ENCODE measurements at regions not wholly inside any gene's neighbourhood (a gene's known extent, or its start where the extent isn't known, plus 50 kb on each side); places are given as distances from the start of the nearest gene placed in this dataset.
"Not testable (repeated sequence)": the region's sequence is repeated elsewhere in the genome, so short reads cannot be mapped to it uniquely, and the experiment has no call there.

- no peak for DNase-seq (ENCODE audit: low read depth, low spot score)
Observed at GRCh38 chr6:114659513-114659912, 316.7 kb upstream of the HS3ST5 start.

GRCh38 chr6:114651611-114652010, 308.8 kb upstream of the HS3ST5 start:
- no peak for DNase-seq (ENCODE audit: low read depth, low spot score)

DNA sequence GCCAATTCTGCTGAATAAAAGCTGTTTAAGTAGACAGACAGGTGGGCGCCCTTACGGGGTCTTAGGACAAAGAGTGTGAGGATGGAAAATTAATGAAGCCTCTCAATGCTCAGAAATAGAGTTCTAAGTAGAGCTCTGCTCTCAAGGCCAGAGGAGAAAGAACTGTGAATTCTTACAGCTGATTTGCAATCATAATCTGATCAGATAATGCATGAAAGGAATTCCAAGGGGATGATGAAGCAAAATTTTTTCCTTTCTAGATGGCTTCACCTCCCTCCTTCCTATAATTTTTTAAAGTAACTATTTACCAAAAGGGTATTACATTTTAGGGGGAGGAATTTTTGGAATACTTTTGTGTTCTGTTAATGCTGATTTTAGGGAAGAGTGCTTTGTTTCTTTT, 308.1 kb upstream of the HS3ST5 start:
- DNase-seq (ENCODE audit: low read depth, low spot score): no peak

DNA sequence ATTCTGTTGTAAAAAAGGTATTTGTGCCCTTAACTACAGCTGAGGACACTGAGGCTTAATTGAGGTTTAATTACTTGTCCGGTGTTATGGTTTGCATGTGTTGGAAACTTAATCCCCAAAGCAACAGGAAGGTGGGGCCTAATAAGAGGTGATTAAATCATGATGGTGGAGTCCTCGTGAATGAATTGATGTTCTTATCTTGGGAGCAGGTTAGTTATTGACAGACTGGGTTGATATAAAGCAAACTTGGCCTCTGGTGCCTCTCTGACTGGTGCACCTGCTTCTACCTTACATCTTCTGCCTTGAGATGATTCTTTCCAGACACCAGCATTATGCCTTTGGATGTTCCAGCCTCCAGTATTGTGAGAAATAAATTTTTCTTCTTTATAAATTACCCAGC, 306.5 kb upstream of the HS3ST5 start:
- DNase-seq (ENCODE audit: low read depth, low spot score): no peak

DNA sequence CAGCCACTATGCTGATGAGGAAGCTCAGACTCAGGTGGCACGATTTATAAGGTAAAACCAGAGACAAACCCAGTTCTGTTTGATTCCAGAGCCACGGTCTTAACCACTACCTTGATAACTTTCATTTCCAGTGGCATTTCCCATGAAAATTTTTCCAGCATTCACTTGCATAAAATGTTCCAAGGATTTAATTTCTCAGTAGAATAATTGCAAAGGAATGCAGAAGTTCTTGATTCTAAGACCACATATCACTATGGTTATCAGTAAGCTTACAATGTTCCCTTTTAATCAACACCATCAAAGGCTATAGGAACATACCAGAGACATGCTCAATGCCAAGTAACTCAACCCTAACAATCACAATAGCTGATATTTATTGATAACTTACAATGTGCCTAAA, 306.0 kb upstream of the HS3ST5 start:
- no peak for DNase-seq (ENCODE audit: low read depth, low spot score)

GRCh38 chr6:114638341-114638740, 295.5 kb upstream of the HS3ST5 start:
- DNase-seq (ENCODE audit: low read depth, low spot score): peak; percentile 18

DNA sequence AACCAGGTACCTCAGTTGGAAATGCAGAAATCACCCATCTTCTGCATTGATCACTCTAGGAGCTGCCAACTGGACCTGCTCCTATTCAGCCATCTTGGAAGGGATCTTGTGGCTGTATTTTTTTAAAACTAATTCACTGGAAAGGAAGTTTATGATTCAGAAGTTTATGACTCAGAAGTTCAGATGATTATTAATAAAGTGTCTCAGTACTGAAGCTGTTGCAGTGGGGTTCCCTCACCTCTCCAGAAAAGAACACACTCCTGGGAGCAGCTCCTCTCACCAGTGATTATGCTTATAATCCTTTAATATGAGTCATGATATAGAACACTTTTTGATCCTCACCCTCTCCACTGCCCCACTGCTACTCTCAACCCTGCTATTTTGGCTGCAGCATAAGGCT, 291.2 kb upstream of the HS3ST5 start:
- DNase-seq (ENCODE audit: low read depth, low spot score): no peak

- DNase-seq (ENCODE audit: low read depth, low spot score): not testable (repeated sequence)
Observed at GRCh38 chr6:114626226-114626625, 283.4 kb upstream of the HS3ST5 start.

- no peak for DNase-seq (ENCODE audit: low read depth, low spot score)
Observed at GRCh38 chr6:114619621-114620200, 276.9 kb upstream of the HS3ST5 start.

GRCh38 chr6:114611696-114612095, 268.9 kb upstream of the HS3ST5 start:
- no peak for DNase-seq (ENCODE audit: low read depth, low spot score)

- no peak for DNase-seq (ENCODE audit: low read depth, low spot score)
Observed at GRCh38 chr6:114608091-114608490, 265.3 kb upstream of the HS3ST5 start.

DNA sequence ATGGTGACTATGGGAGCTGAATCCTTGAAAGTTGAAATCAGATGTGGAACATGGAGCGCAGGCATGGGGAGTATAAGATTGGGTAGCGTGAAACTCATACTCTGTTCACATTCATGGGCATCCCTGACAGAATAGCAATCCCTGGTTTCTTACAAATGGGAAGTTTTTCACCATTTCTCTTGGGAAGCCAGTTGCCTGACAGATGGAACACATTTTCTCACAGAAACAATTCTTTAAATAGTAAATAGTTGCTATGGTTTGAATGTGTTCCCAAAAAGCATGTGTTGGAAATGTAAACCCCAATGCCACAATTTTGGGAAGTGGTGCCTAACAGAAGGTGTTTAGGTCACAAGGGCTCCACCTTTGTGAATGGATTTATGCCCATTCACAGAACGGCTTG, 262.8 kb upstream of the HS3ST5 start:
- DNase-seq (ENCODE audit: low read depth, low spot score): no peak

GRCh38 chr6:114600381-114600780, 257.6 kb upstream of the HS3ST5 start:
- DNase-seq (ENCODE audit: low read depth, low spot score): no peak

- no peak for DNase-seq (ENCODE audit: low read depth, low spot score)
Observed at GRCh38 chr6:114595591-114595990, 252.8 kb upstream of the HS3ST5 start.

DNA sequence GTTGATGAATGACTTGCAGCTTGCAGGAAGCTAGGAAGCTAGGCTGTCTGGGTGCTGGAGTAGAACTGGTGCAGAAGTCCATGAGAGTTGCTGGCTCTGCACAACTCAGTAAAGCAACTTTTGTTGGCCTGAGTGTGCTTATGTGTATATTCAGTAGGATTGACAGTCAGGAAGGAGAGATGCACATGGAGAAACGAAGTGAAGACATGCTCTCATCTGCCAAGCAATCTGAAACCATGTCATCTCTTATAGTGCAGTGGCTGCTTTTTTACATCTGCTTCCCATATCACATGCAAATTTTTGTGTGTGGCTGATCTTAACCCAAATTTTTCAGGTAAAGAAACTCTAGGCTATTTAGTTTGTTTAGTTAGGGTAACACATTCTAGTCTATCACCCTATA, 252.4 kb upstream of the HS3ST5 start:
- no peak for DNase-seq (ENCODE audit: low read depth, low spot score)

- DNase-seq (ENCODE audit: low read depth, low spot score): no peak
Observed at GRCh38 chr6:114592506-114592905, 249.7 kb upstream of the HS3ST5 start.

GRCh38 chr6:114588726-114589125, 245.9 kb upstream of the HS3ST5 start:
- DNase-seq (ENCODE audit: low read depth, low spot score): no peak

DNA sequence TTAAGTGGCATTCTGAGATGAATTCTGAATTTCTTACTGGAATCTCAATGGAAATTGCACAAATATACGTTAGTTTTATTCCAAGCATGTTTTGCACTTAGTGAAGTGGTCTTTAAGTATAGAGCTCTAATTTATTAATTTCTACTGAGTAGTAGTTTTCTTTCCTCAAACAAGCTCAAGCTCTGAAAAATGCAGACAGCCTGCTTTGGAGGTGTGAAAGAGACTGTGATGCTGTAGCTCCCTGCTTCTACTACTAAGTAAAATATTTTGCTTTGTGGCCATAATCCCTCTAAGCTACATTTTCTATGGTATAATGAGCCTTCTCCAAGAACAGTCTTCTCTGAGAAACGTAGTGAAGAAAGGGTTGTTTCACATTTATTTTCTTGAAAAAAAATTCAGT, 243.5 kb upstream of the HS3ST5 start:
- DNase-seq (ENCODE audit: low read depth, low spot score): no peak

DNA sequence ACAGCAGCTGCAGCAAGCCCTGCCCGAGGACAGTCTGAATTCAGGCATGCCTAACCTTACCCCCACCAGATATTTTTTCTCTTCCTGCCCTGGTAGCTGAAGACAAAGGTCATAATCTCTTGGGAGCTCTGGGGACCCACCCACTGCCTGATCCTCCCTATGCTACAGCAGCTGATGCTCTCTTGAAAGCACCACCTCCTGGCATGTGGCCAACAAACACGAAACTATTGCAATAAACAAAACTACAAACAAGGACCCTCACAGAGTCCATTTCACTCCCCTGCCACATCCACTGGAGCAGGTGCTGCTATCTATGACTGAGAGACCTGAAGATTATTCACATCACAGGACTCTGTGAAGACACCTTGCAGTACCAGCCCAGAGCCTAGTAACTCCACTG, 238.5 kb upstream of the HS3ST5 start:
- DNase-seq (ENCODE audit: low read depth, low spot score): no peak

GRCh38 chr6:114580882-114581281, 238.1 kb upstream of the HS3ST5 start:
- peak; percentile 44 for DNase-seq (ENCODE audit: low read depth, low spot score)

DNA sequence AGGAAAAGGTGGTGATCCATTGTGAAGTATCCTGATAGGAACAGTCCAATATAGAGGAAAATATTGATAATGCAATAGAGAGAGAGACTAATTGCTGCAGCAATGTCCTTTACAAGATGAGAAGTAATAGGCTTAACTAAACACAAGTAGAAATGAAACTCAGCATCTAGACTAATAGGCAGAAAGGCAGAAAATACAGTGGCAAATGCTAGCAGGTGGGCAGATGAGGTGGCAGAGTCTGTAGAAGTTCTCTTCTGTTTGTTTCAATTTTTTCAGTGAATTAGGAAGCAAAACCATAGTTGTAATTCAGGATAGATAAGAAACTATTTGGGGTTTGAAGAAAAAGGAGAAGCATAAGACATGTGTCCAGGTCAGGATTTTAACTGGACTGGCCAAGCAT, 236.7 kb upstream of the HS3ST5 start:
- DNase-seq (ENCODE audit: low read depth, low spot score): no peak

GRCh38 chr6:114577109-114577508, 234.3 kb upstream of the HS3ST5 start:
- DNase-seq (ENCODE audit: low read depth, low spot score): no peak

- DNase-seq (ENCODE audit: low read depth, low spot score): no peak
Observed at GRCh38 chr6:114576330-114576729, 233.5 kb upstream of the HS3ST5 start.

- no peak for DNase-seq (ENCODE audit: low read depth, low spot score)
Observed at GRCh38 chr6:114569669-114570068, 226.8 kb upstream of the HS3ST5 start.
